Liver (tissue), 8 donors: ENCODE measurements at regions not wholly inside any gene's neighbourhood (a gene's known extent, or its start where the extent isn't known, plus 50 kb on each side); places are given as distances from the start of the nearest gene placed in this dataset.

Source experiments
- DNase-seq: peaks from one replicate; pipeline ENCODE4 v3.0.0-alpha.2; 2017; ENCODE audit warnings: low spot score
- H3K27ac ChIP-seq, 2 donors: one replicate each; pipeline ENCODE4 v1.7.0; 2013; ENCODE audit warnings: inconsistent platforms in 2 of 2, low read length in 2 of 2, control low read depth in 1 of 2, low read depth in 1 of 2, mild to moderate bottlenecking in 1 of 2
- H3K27me3 ChIP-seq, 4 donors: one replicate each; pipeline versions ENCODE4 v1.6.1 to v1.7.0; 2013; ENCODE audit warnings: low read length in 3 of 4, inconsistent platforms in 1 of 4, mild to moderate bottlenecking in 1 of 4, moderate library complexity in 1 of 4; ENCODE audit not compliant: control insufficient read depth in 4 of 4, insufficient read depth in 4 of 4
- H3K36me3 ChIP-seq, 4 donors: one replicate each; pipeline versions ENCODE4 v1.6.1 to v1.7.0; 2013; ENCODE audit warnings: low read length in 3 of 4, mild to moderate bottlenecking in 3 of 4, low read depth in 1 of 4, moderate library complexity in 1 of 4; ENCODE audit not compliant: control insufficient read depth in 4 of 4, insufficient read depth in 3 of 4
- H3K4me1 ChIP-seq, 4 donors: one replicate each; pipeline versions ENCODE4 v1.6.1 to v1.7.0; 2013; ENCODE audit warnings: low read length in 3 of 4, mild to moderate bottlenecking in 3 of 4, moderate library complexity in 1 of 4; ENCODE audit not compliant: control insufficient read depth in 4 of 4, insufficient read depth in 4 of 4
- H3K4me3 ChIP-seq, 3 donors: one replicate each; pipeline versions ENCODE4 v1.6.1 to v1.7.0; 2013; ENCODE audit warnings: low read length in 3 of 3, control low read depth in 1 of 3, low read depth in 1 of 3, mild to moderate bottlenecking in 1 of 3
- H3K9ac ChIP-seq, 2 donors: one replicate each; pipeline ENCODE4 v1.7.0; 2013; ENCODE audit warnings: low read length in 2 of 2, mild to moderate bottlenecking in 2 of 2, moderate library complexity in 2 of 2, control low read depth in 1 of 2, low read depth in 1 of 2
- H3K9me3 ChIP-seq, 4 donors: one replicate each; pipeline versions ENCODE4 v1.6.1 to v1.7.0; 2013; ENCODE audit warnings: low read length in 3 of 4; ENCODE audit not compliant: control insufficient read depth in 4 of 4
- EGR1 ChIP-seq, 2 donors: IDR thresholded peaks; 2 replicates each; pipeline ENCODE4 v1.6.1; 2016 to 2018; ENCODE audit warnings: antibody characterized with exemption in 2 of 2, low read depth in 2 of 2
- FOXA1 ChIP-seq: IDR thresholded peaks from 2 replicates; pipeline ENCODE4 v1.6.1; 2016; ENCODE audit warnings: antibody characterized with exemption
- FOXA2 ChIP-seq: IDR thresholded peaks from 2 replicates; pipeline ENCODE4 v1.6.1; 2016; ENCODE audit warnings: antibody characterized with exemption
- GABPA ChIP-seq, 2 donors: IDR thresholded peaks in 1 of 2; conservative IDR thresholded peaks in 1 of 2; 2 replicates each; pipeline ENCODE4 v1.6.1; 2016; ENCODE audit warnings: antibody characterized with exemption in 2 of 2, mild to moderate bottlenecking in 1 of 2, moderate library complexity in 1 of 2
- HNF4A ChIP-seq, 2 donors: conservative IDR thresholded peaks; 2 replicates each; pipeline ENCODE4 v1.6.1; 2016; ENCODE audit warnings: antibody characterized with exemption in 2 of 2, mild to moderate bottlenecking in 2 of 2
- HNF4G ChIP-seq: IDR thresholded peaks from 2 replicates; pipeline ENCODE4 v1.6.1; 2016; ENCODE audit warnings: antibody characterized with exemption
- JUND ChIP-seq, 2 donors: IDR thresholded peaks; 2 replicates each; pipeline ENCODE4 v1.6.1; 2016; ENCODE audit warnings: antibody characterized with exemption in 2 of 2
- NR2F2 ChIP-seq: IDR thresholded peaks from 2 replicates; pipeline ENCODE4 v1.6.1; 2016; ENCODE audit warnings: antibody characterized with exemption
- RAD21 ChIP-seq, 2 donors: IDR thresholded peaks; 2 replicates each; pipeline ENCODE4 v1.6.1; 2016; ENCODE audit warnings: antibody characterized with exemption in 2 of 2, mild to moderate bottlenecking in 2 of 2
- RXRA ChIP-seq, 2 donors: IDR thresholded peaks; 2 replicates each; pipeline ENCODE4 v1.6.1; 2017 to 2018; ENCODE audit warnings: antibody characterized with exemption in 2 of 2, mild to moderate bottlenecking in 1 of 2
- SP1 ChIP-seq: IDR thresholded peaks from 2 replicates; pipeline ENCODE4 v1.6.1; 2018; ENCODE audit warnings: antibody characterized with exemption, mild to moderate bottlenecking
- TAF1 ChIP-seq: conservative IDR thresholded peaks from 2 replicates; pipeline ENCODE4 v1.6.1; 2016; ENCODE audit warnings: antibody characterized with exemption, mild to moderate bottlenecking
- YY1 ChIP-seq: IDR thresholded peaks from 2 replicates; pipeline ENCODE4 v1.6.1; 2016; ENCODE audit warnings: antibody characterized with exemption, mild to moderate bottlenecking
- WGBS: extraction: QIAGEN DNeasy Blood & Tissue Kit; methylation state at CpG from one replicate; pipeline ENCODE4 v1.1.7; 2013; 5-methylcytosine and 5-hydroxymethylcytosine counted together
- TF ChIP-seq, protein P1 (sequence below): IDR thresholded peaks from 2 replicates; pipeline ENCODE4 v1.6.1; 2016; ENCODE audit warnings: antibody characterized with exemption
- TF ChIP-seq, protein P2 (sequence below): IDR thresholded peaks from 2 replicates; pipeline ENCODE4 v1.6.1; 2016; ENCODE audit warnings: antibody characterized with exemption, mild to moderate bottlenecking
- TF ChIP-seq, protein P3 (sequence below): fragments of 150-350 bp; IDR thresholded peaks from 2 replicates; pipeline ENCODE4 v1.5.1; 2017; ENCODE audit warnings: improper control_type of control experiment, low read depth, low read length; ENCODE audit not compliant: missing input control
- TF ChIP-seq, protein P4 (sequence below): IDR thresholded peaks from 2 replicates; pipeline ENCODE4 v1.6.1; 2016; ENCODE audit warnings: antibody characterized with exemption
- TF ChIP-seq, protein P5 (sequence below): IDR thresholded peaks from 2 replicates; pipeline ENCODE4 v1.6.1; 2016; ENCODE audit warnings: antibody characterized with exemption
- donor health status: healthy.
- donor health status: healthy.
- donor health status: healthy.
- donor health status: healthy.
- donor health status: healthy.

DNA sequence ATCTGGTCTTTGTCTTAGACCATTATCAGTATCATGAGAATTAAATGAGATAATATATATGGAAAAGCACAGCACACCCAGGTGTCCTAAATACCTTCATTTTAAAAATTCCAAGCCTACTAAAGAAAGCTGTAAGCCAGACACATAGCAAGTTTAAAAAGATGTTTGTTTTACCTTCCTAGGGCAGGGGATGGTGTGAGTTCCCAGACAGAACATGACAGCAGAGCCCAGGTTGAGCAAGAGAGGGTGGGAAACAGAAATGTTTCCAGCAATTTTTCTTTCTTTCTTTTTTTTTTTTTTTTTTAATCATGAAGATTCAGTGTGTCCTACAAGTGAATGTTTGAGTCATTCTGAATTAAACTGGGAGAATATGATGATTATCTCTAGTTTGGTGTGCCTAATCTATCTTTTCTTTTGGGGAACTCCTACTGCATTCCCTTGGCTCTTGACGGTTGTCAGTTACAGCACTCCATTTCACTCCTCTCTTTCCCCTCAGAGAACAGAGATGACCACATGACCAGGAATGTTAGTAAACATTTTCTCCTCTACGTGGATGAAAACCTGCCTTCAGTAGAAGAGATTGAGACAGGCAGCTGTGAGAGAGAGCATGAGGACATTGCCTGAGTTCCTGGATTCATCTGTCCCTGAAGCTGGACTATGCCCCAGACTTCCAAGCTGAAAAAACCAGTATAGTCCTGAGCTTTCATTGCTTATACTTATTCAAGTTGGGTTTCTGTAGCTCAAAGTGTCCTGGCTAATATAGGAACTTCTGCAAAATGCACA is 54.5 kb upstream of the ARL14 start:
- H3K36me3 ChIP-seq, result no peaks in the 10 kb centered on the region
- 24% methylated on average over 2 of the region's 2 CpGs for WGBS
- DNase-seq, result no peak
- H3K4me1 ChIP-seq, result peaks cover 5 to 24% (median 17%) of the 10 kb centered on the region in 4 donors
- peak overlapping the region in 1 of 3 donors; percentile 14 for H3K4me3 ChIP-seq
- peak overlapping the region in 1 of 2 donors; percentile 56 for H3K27ac ChIP-seq
- no peak overlapping the region for H3K9ac ChIP-seq
- H3K9me3 ChIP-seq, result no peaks in the 10 kb centered on the region
- TF ChIP-seq, protein P1, sequence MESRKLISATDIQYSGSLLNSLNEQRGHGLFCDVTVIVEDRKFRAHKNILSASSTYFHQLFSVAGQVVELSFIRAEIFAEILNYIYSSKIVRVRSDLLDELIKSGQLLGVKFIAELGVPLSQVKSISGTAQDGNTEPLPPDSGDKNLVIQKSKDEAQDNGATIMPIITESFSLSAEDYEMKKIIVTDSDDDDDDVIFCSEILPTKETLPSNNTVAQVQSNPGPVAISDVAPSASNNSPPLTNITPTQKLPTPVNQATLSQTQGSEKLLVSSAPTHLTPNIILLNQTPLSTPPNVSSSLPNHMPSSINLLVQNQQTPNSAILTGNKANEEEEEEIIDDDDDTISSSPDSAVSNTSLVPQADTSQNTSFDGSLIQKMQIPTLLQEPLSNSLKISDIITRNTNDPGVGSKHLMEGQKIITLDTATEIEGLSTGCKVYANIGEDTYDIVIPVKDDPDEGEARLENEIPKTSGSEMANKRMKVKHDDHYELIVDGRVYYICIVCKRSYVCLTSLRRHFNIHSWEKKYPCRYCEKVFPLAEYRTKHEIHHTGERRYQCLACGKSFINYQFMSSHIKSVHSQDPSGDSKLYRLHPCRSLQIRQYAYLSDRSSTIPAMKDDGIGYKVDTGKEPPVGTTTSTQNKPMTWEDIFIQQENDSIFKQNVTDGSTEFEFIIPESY, result peak; percentile 26
- peak; percentile 74 for TF ChIP-seq HNF4G
- TF ChIP-seq, protein P2, sequence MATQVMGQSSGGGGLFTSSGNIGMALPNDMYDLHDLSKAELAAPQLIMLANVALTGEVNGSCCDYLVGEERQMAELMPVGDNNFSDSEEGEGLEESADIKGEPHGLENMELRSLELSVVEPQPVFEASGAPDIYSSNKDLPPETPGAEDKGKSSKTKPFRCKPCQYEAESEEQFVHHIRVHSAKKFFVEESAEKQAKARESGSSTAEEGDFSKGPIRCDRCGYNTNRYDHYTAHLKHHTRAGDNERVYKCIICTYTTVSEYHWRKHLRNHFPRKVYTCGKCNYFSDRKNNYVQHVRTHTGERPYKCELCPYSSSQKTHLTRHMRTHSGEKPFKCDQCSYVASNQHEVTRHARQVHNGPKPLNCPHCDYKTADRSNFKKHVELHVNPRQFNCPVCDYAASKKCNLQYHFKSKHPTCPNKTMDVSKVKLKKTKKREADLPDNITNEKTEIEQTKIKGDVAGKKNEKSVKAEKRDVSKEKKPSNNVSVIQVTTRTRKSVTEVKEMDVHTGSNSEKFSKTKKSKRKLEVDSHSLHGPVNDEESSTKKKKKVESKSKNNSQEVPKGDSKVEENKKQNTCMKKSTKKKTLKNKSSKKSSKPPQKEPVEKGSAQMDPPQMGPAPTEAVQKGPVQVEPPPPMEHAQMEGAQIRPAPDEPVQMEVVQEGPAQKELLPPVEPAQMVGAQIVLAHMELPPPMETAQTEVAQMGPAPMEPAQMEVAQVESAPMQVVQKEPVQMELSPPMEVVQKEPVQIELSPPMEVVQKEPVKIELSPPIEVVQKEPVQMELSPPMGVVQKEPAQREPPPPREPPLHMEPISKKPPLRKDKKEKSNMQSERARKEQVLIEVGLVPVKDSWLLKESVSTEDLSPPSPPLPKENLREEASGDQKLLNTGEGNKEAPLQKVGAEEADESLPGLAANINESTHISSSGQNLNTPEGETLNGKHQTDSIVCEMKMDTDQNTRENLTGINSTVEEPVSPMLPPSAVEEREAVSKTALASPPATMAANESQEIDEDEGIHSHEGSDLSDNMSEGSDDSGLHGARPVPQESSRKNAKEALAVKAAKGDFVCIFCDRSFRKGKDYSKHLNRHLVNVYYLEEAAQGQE, result peak; percentile 44
- TF ChIP-seq RXRA (IDR thresholded peaks at IDR 0.05), result peak; percentile 50 to 54
- TF ChIP-seq, protein P3, sequence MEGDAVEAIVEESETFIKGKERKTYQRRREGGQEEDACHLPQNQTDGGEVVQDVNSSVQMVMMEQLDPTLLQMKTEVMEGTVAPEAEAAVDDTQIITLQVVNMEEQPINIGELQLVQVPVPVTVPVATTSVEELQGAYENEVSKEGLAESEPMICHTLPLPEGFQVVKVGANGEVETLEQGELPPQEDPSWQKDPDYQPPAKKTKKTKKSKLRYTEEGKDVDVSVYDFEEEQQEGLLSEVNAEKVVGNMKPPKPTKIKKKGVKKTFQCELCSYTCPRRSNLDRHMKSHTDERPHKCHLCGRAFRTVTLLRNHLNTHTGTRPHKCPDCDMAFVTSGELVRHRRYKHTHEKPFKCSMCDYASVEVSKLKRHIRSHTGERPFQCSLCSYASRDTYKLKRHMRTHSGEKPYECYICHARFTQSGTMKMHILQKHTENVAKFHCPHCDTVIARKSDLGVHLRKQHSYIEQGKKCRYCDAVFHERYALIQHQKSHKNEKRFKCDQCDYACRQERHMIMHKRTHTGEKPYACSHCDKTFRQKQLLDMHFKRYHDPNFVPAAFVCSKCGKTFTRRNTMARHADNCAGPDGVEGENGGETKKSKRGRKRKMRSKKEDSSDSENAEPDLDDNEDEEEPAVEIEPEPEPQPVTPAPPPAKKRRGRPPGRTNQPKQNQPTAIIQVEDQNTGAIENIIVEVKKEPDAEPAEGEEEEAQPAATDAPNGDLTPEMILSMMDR, result no peak
- TF ChIP-seq FOXA2, result no peak
- peak; percentile 74 for TF ChIP-seq YY1
- peak; percentile 74 for TF ChIP-seq TAF1
- TF ChIP-seq EGR1 (IDR thresholded peaks at IDR 0.05; ENCODE audit: low read depth in 2 of 2), result no peak
- TF ChIP-seq FOXA1, result no peak
- TF ChIP-seq HNF4A (conservative IDR thresholded peaks at IDR 0.05), result peak; percentile 91 to 94
- TF ChIP-seq, protein P4, sequence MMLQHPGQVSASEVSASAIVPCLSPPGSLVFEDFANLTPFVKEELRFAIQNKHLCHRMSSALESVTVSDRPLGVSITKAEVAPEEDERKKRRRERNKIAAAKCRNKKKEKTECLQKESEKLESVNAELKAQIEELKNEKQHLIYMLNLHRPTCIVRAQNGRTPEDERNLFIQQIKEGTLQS, result no peak
- TF ChIP-seq NR2F2, result no peak
- peak in 1 of 2 donors; percentile 54 for TF ChIP-seq RAD21 (IDR thresholded peaks at IDR 0.05)
- TF ChIP-seq, protein P5, sequence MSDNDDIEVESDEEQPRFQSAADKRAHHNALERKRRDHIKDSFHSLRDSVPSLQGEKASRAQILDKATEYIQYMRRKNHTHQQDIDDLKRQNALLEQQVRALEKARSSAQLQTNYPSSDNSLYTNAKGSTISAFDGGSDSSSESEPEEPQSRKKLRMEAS, result peak; percentile 49
- TF ChIP-seq JUND (IDR thresholded peaks at IDR 0.05), result peak; percentile 51 to 66
- TF ChIP-seq GABPA (IDR thresholded peaks at IDR 0.05 in 1 of 2, conservative IDR thresholded peaks at IDR 0.05 in 1 of 2), result no peak
- TF ChIP-seq SP1, result peak; percentile 90
- H3K27me3 ChIP-seq, result no peaks in the 10 kb centered on the region
